HEK293 (cell line): ENCODE measurements at regions not wholly inside any gene's neighbourhood (a gene's known extent, or its start where the extent isn't known, plus 50 kb on each side); places are given as distances from the start of the nearest gene placed in this dataset.

ENCODE experiments used
- CTCF ChIA-PET: fragments of 350-600 bp; formaldehyde crosslinking; extraction: SDS; loops from one replicate; lab custom pipeline; 2021; ENCODE audit warnings: antibody characterized with exemption; lab: Yijun Ruan, JAX
- POLR2A ChIA-PET: fragments of 300-600 bp; formaldehyde crosslinking; extraction: SDS; loops from one replicate; lab custom pipeline; 2020; ENCODE audit warnings: antibody characterized with exemption, inconsistent platforms; lab: Yijun Ruan, JAX
- H3K27ac ChIP-seq: fragments of 200-500 bp; sonication (Bioruptor generic); 2 replicates; pipeline ENCODE4 v1.5.1; 2014; ENCODE audit warnings: low read depth, low read length, control low read depth, inconsistent platforms; ENCODE audit errors: extremely low read depth
- H3K36me3 ChIP-seq, 2 experiments: fragments of 200-500 bp in 1 of 2; sonication (Bioruptor generic) in 1 of 2; 1 replicate in 1 of 2; 2 replicates in 1 of 2; pipeline ENCODE4 v1.5.1; 2014 to 2017; ENCODE audit warnings: inconsistent platforms in 2 of 2, low read length in 2 of 2; ENCODE audit not compliant: control insufficient read depth in 2 of 2, insufficient read depth in 1 of 2
- H3K4me1 ChIP-seq: fragments of 200-500 bp; sonication (Bioruptor generic); 2 replicates; pipeline ENCODE4 v1.5.1; 2014; ENCODE audit warnings: mild to moderate bottlenecking, low read length, inconsistent platforms; ENCODE audit not compliant: control insufficient read depth, insufficient read depth
- H3K4me3 ChIP-seq: 2 replicates; pipeline ENCODE4 v1.5.1; 2011; ENCODE audit warnings: low read depth, mild to moderate bottlenecking, control low read depth, low read length, moderate library complexity
- H3K9me3 ChIP-seq: fragments of 200-500 bp; sonication (Bioruptor generic); 2 replicates; pipeline ENCODE4 v1.5.1; 2014; ENCODE audit warnings: low read depth, low read length, inconsistent platforms; ENCODE audit not compliant: control insufficient read depth, insufficient read depth
- EGR2 ChIP-seq: fragments of 450-650 bp; formaldehyde crosslinking; IDR thresholded peaks from 2 replicates; pipeline ENCODE4 v1.5.1; 2016; ENCODE audit warnings: low read depth, missing biosample characterization, missing genetic modification characterization
- HOXD13 ChIP-seq: sonication (generic); formaldehyde crosslinking; IDR thresholded peaks from 2 replicates; pipeline ENCODE4 v1.8.0; 2022; ENCODE audit warnings: missing genetic modification reagents, borderline replicate concordance
- KLF8 ChIP-seq: fragments of 450-650 bp; formaldehyde crosslinking; IDR thresholded peaks from 2 replicates; pipeline ENCODE4 v1.5.1; 2016; ENCODE audit warnings: missing biosample characterization, missing genetic modification characterization
- OVOL3 ChIP-seq: fragments of 450-650 bp; formaldehyde crosslinking; IDR thresholded peaks from 2 replicates; pipeline ENCODE4 v1.5.1; 2016; ENCODE audit warnings: missing biosample characterization, missing genetic modification characterization
- PRDM1 ChIP-seq: fragments of 450-650 bp; formaldehyde crosslinking; IDR thresholded peaks from 2 replicates; pipeline ENCODE4; 2016; ENCODE audit warnings: missing biosample characterization, missing genetic modification characterization
- ZBTB11 ChIP-seq: fragments of 450-650 bp; formaldehyde crosslinking; conservative IDR thresholded peaks from 2 replicates; pipeline ENCODE4 v1.5.1; 2016; ENCODE audit warnings: low read depth, missing biosample characterization, missing genetic modification characterization
- ZBTB7A ChIP-seq: fragments of 450-650 bp; formaldehyde crosslinking; IDR thresholded peaks from 2 replicates; pipeline ENCODE4 v1.5.1; 2016; ENCODE audit warnings: low read depth, missing biosample characterization, missing genetic modification characterization
- ZFP41 ChIP-seq: fragments of 450-650 bp; formaldehyde crosslinking; IDR thresholded peaks from 2 replicates; pipeline ENCODE4 v1.5.1; 2016; ENCODE audit warnings: missing biosample characterization, missing genetic modification characterization, borderline replicate concordance
- ZNF114 ChIP-seq: fragments of 450-650 bp; formaldehyde crosslinking; IDR thresholded peaks from 2 replicates; pipeline ENCODE4 v1.5.0; 2017; ENCODE audit warnings: missing biosample characterization, missing genetic modification characterization
- ZNF2 ChIP-seq: fragments of 450-650 bp; formaldehyde crosslinking; IDR thresholded peaks from 2 replicates; pipeline ENCODE4 v1.5.1; 2016; ENCODE audit warnings: missing biosample characterization, missing genetic modification characterization
- ZNF24 ChIP-seq: fragments of 450-650 bp; formaldehyde crosslinking; IDR thresholded peaks from 2 replicates; pipeline ENCODE4 v1.5.1; 2016; ENCODE audit warnings: missing biosample characterization, missing genetic modification characterization
- ZNF248 ChIP-seq: fragments of 450-650 bp; formaldehyde crosslinking; IDR thresholded peaks from 2 replicates; pipeline ENCODE4 v1.5.1; 2017; ENCODE audit warnings: missing biosample characterization, missing genetic modification characterization
- ZNF274 ChIP-seq, 2 experiments: fragments of 200-500 bp in 1 of 2; fragments of 450-650 bp in 1 of 2; sonication (Bioruptor generic) in 1 of 2; formaldehyde crosslinking in 1 of 2; IDR thresholded peaks; 2 replicates each; pipeline versions ENCODE4 v1.5.1 to v1.6.1; 2014 to 2016; ENCODE audit warnings: borderline replicate concordance in 1 of 2, inconsistent platforms in 1 of 2, low read length in 1 of 2, missing biosample characterization in 1 of 2, missing genetic modification characterization in 1 of 2
- ZNF354C ChIP-seq: fragments of 450-650 bp; formaldehyde crosslinking; IDR thresholded peaks from 2 replicates; pipeline ENCODE4 v1.5.1; 2016; ENCODE audit warnings: missing biosample characterization, missing genetic modification characterization, low read depth, borderline replicate concordance
- ZNF423 ChIP-seq: fragments of 450-650 bp; formaldehyde crosslinking; IDR thresholded peaks from 2 replicates; pipeline ENCODE4 v1.5.1; 2016; ENCODE audit warnings: missing biosample characterization, missing genetic modification characterization
- ZNF501 ChIP-seq: fragments of 450-650 bp; formaldehyde crosslinking; IDR thresholded peaks from 2 replicates; pipeline ENCODE4 v1.5.1; 2016; ENCODE audit warnings: missing biosample characterization, missing genetic modification characterization
- ZNF610 ChIP-seq: fragments of 450-650 bp; formaldehyde crosslinking; IDR thresholded peaks from 2 replicates; pipeline ENCODE4 v1.5.1; 2016; ENCODE audit warnings: missing biosample characterization, missing genetic modification characterization, borderline replicate concordance
- TF ChIP-seq, protein P1 (sequence below): fragments of 450-650 bp; formaldehyde crosslinking; IDR thresholded peaks from 2 replicates; pipeline ENCODE4 v1.5.1; 2017; ENCODE audit warnings: missing biosample characterization, missing genetic modification characterization
- TF ChIP-seq, protein P2 (sequence below): fragments of 450-650 bp; formaldehyde crosslinking; IDR thresholded peaks from 2 replicates; pipeline ENCODE4 v1.5.1; 2016; ENCODE audit warnings: missing biosample characterization, missing genetic modification characterization

DNA sequence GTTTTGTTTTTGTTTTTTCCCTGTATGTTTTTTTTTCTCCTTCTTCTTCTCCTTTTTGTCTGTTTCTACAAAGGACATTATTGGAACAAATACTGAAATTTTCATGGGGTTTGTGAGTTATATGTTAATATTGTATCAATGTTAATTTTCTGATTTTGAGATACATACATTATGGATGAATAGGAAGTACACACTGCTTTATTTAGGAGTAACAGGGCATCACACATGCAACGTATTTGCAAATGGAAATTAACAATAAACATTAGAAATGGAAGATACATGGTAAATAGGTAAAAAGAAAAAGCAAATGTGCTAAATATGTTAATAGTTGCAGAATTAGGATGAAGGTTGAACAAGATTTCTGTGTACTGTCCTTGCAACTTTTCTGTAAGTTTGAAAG lies 477.2 kb upstream of the INTU start:
- H3K4me3 ChIP-seq: no peak overlapping the region
- TF ChIP-seq ZBTB7A (tag by site-specific recombination) (no peak), ZNF248 (tag by site-specific recombination) (no peak)
- TF ChIP-seq, all 188 proteins: peak for 0
- H3K9me3 ChIP-seq: no peaks in the 10 kb centered on the region
- no peak overlapping the region for H3K27ac ChIP-seq
- ChIA-PET CTCF (no interaction called here), POLR2A (no interaction called here)
- H3K4me1 ChIP-seq: no peaks in the 10 kb centered on the region
- no peaks in the 10 kb centered on the region for H3K36me3 ChIP-seq

GRCh38 chr4:127162741-127163140 lies 470.0 kb upstream of the INTU start:
- H3K27ac ChIP-seq: no peak overlapping the region
- H3K4me1 ChIP-seq: no peaks in the 10 kb centered on the region
- H3K9me3 ChIP-seq: no peaks in the 10 kb centered on the region
- POLR2A ChIA-PET: no interaction called here
- no peaks in the 10 kb centered on the region for H3K36me3 ChIP-seq
- TF ChIP-seq ZNF501 (no peak), ZBTB11 (no peak), EGR2 (tag by site-specific recombination) (no peak), KLF8 (tag by site-specific recombination) (no peak), ZNF610 (tag by site-specific recombination) (no peak), HOXD13 (no peak), ZNF274 (IDR thresholded peaks at IDR 0.05; ENCODE audit: low read length) (no peak), ZNF274 (tag by site-specific recombination; IDR thresholded peaks at IDR 0.05; ENCODE audit: borderline replicate concordance) (no peak), ZNF354C (tag by site-specific recombination) (no peak), ZNF114 (tag by site-specific recombination) (no peak), PRDM1 (tag by site-specific recombination) (no peak), ZNF2 (no peak), ZNF423 (tag by site-specific recombination) (no peak), ZFP41 (tag by site-specific recombination) (no peak), ZNF24 (tag by site-specific recombination) (no peak), OVOL3 (no peak)
- TF ChIP-seq, protein P1, sequence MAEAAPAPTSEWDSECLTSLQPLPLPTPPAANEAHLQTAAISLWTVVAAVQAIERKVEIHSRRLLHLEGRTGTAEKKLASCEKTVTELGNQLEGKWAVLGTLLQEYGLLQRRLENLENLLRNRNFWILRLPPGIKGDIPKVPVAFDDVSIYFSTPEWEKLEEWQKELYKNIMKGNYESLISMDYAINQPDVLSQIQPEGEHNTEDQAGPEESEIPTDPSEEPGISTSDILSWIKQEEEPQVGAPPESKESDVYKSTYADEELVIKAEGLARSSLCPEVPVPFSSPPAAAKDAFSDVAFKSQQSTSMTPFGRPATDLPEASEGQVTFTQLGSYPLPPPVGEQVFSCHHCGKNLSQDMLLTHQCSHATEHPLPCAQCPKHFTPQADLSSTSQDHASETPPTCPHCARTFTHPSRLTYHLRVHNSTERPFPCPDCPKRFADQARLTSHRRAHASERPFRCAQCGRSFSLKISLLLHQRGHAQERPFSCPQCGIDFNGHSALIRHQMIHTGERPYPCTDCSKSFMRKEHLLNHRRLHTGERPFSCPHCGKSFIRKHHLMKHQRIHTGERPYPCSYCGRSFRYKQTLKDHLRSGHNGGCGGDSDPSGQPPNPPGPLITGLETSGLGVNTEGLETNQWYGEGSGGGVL: no peak
- TF ChIP-seq, protein P2, sequence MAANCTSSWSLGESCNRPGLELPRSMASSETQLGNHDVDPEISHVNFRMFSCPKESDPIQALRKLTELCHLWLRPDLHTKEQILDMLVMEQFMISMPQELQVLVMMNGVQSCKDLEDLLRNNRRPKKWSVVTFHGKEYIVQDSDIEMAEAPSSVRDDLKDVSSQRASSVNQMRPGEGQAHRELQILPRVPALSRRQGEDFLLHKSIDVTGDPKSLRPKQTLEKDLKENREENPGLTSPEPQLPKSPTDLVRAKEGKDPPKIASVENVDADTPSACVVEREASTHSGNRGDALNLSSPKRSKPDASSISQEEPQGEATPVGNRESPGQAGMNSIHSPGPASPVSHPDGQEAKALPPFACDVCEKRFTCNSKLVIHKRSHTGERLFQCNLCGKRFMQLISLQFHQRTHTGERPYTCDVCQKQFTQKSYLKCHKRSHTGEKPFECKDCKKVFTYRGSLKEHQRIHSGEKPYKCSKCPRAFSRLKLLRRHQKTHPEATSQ: no peak
- H3K4me3 ChIP-seq: no peak overlapping the region
- CTCF ChIA-PET: no interaction called here
